Middle frontal gyrus (tissue), 1 donor: ENCODE measurements at regions not wholly inside any gene's neighbourhood (a gene's known extent, or its start where the extent isn't known, plus 50 kb on each side); places are given as distances from the start of the nearest gene placed in this dataset.
"Not testable (repeated sequence)": the region's sequence is repeated elsewhere in the genome, so short reads cannot be mapped to it uniquely, and the experiment has no call there.

Experiments used
- DNase-seq: peaks from one replicate; pipeline ENCODE4 v3.0.0-alpha.2; 2015; ENCODE audit warnings: low spot score; ENCODE audit errors: extremely low spot score

GRCh38 chr6:33895988-33896387 is 92.2 kb upstream of the MLN start:
- DNase-seq, result no peak

DNA sequence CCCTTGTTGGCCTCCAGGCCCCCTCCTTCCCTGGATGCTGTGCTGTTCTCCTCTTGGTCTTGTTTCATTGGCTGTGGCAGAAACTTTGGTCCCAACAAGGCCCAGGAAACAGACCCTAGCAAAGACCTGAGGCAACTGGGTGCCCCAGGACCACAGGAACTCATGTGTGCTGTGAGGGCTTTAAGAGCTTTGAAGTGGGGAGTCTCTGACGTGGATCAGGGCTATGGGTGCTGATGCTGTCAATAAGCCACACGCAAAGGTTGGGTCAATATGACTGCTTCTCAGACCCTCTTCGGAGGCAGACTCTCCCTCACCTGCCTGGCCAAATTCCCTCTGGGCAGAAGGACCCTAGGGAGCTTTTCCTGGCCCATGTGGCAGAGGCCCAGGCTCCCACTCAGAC is 91.5 kb upstream of the MLN start:
- no peak for DNase-seq

DNA sequence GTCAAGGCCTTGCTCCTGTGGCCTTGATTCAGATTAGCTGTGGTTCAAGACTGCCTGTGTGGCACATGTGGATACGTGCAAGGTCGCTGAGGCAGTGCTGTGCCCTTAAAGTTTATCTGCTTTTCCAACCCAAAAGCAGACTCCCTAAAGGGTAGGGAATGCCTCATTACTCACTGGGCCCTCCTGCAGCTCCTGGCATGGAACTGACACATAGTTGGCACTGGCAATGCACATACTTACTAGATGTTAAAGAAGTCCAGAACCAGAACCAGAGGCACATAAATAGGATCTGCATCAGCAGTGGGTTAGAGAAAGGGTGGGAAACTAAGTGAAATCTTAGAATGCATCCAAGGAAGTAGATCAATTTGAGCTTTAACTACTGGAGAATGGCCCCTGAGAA is 90.6 kb upstream of the MLN start:
- no peak for DNase-seq

- no peak for DNase-seq
Observed at GRCh38 chr6:33892581-33893346, 89.0 kb upstream of the MLN start.

DNA sequence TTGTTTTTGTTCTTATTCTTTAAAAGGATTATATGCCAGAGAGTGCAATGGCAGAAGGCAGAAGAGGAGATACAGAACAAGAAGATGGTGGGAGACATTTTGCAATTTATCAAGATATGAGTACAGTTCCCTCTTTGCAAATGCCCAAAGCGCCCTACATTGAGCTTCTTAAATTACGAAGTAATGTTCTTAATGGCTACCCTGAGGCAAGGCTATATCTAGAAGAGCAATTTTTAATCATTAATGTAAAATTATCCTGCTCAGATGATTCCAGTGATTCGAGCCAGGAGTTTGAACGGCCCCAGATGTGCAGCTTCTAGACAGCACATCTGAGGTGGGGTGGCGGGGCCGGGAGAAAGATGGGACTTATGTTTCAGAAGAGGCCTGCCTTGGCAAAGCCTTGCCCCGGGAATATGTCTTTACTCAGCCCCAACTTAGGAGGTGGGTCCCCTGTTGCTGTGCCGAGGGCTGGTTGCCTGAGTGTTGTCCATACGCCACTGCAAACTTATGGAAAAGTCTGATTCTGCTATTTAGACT is 84.9 kb upstream of the MLN start:
- DNase-seq, result no peak

DNA sequence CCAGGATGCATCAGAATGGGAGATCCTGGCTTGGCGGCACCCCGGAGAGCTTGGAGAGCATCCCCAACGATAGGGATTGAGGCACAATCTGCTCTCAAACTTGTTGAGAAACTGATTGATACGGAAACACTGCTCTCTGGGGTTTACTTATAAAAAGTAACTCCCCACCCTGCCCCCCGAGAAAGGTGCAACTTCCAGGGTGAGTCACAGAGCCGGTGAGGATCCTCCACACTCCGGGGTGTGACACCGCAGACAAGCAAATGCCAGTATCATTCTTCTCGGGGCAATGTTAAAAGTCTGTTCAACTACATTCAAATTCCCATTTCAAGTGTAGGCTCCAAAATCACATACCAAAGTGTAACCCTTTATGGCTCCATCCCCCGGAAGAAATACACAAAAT is 84.4 kb upstream of the MLN start:
- no peak for DNase-seq

GRCh38 chr6:33886673-33887144 is 82.9 kb upstream of the MLN start:
- no peak for DNase-seq

DNA sequence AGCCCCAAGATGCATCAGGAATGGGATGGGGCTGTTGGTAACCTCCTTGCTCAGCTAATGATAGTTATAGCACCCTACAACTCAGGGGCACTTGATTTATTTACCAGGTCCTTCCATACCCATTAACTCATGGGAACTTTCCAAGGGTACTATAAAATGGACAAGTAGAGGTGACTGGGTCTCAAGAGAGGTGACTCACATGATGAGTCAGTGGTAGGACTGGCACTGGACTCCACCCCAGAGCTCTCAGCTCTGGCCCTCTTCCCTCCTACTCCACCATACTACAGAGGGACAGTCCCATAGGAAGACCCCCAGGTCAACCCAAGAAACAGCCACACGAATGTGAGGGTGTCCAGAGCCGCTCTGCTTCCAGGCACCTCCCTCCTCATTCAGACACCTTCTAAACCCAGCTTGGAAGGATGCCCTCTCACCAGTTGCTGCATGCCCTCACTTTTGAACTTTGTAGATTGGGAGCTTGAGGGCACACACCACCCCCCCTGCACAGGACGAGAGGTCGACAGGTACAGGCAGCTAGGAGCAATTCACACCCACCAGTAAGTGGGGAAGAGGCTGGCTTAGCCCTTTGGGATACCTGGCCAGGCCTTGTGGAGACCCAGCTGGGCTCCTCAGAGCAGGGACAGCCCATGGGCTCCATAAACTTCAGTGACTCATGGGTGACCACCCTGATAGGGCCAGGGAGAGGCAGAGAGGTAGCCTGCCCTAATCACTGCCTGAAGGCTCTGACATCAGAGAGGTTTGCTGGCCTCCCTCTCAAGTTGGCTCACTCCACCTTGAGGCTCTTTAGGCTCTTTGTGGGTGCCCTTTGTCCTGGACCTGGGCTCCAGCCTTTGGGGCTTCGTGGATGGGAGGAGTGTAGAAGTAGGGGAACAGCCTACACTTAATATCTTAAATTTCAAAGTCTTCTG is 81.6 kb upstream of the MLN start:
- DNase-seq, result no peak

- not testable (repeated sequence) for DNase-seq
Observed at GRCh38 chr6:33883621-33884020, 79.8 kb upstream of the MLN start.

DNA sequence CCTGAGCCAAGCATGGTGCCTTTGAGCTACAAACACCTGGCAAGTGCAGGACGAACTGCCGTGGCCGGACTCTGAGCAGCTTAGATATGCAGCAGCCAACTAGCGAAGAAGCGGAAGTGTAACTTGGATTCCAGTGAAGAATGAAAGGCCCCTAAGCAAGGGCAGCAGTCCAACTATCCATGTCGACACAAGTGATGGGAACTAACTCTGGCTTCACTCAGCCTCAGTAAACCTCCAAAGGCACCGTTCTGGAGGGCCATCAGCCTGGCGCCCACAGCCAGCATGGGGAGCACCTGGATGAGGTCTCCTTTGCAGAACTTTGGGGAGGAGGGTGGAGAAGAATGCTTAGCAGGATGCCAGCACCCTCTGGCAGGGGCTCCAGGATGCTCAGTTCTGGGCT is 78.4 kb upstream of the MLN start:
- DNase-seq, result no peak

DNA sequence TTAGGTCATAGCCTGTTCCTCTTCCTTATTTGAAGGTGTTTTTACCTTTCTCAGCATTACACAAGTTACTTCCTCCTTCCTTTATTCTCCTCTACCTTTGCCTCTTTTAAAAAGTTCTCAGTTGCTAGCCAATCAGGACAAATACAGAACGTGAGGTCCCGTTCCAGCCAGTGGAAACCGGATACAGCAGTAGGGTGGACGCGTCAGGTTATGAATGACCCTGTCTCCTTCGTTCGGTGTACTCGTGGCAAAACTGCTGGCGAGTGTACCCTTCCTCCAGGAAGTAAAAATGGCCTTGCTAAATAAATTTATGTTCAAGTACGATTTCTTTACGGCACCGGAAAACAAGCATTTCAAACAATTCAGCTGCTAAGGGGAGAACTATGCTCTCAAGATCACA is 77.0 kb upstream of the MLN start:
- no peak for DNase-seq

- no peak for DNase-seq
Observed at GRCh38 chr6:33880104-33880678, 76.4 kb upstream of the MLN start.

DNA sequence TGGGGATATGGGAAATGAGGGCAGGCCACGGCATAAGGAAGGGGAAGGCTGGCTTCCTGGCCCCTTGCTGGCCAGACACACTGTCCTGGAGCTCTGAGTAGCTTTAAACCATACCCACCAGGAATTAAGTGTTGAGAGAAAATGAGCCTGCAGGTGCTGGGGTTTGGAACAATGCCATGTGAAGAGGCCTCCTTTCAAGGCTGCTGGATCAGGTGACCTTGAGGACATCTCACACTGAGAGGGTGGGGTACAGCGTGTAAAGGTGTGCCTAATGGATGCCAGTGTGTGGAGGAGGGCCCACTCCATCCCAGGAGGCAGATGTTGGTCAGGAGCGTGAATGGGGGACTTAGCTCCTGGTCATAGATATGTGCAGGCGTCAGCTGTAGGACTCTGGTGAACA is 74.8 kb upstream of the MLN start:
- DNase-seq, result no peak

DNA sequence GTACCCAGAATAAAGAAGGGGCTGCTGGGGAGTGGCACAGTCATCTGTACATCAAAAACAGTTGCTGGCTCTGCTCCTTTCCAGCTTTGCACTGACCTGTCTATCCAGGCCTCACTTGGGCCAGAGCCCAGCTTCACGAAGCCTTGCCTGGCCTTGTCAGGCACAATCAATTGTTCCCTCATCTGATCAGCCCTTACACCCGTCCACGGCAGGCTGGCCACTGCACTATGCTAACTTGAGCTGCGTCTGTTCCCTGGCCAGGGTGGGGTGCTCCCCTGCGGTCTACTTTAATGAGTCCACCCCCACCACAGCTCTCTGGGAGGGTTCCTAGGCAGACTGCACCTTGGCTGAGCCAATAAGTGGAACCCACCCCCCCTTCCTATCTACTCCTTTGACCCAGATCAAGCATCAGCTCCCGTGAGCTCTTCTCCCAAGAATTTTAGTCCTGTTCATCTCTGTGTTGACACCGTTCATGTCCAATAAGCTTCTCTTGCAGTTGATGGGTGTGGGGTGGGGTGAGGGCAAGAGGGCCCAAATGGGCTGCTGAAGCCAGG is 74.3 kb upstream of the MLN start:
- DNase-seq, result no peak

DNA sequence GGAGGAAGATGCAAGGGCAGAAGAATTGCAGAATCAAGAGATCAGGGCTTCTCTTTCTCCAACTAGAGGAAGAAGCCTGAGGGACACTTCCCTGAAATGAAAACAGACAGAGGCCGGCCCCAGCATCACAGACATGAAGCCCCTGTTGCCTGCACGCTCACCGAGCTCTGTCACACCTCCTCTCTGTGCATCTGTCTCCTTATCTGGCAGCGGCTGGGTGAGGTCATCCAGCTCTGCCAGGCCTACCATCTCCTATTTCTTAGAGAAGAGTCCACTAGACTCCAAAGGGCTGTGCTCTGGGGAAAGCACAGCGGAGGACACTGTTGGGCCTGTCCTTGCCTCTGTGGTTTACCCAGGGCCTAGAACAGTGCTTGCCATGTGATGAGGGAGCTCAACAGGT is 71.9 kb upstream of the MLN start:
- DNase-seq, result no peak

GRCh38 chr6:33875141-33875581 is 71.4 kb upstream of the MLN start:
- DNase-seq, result peak; percentile 37

DNA sequence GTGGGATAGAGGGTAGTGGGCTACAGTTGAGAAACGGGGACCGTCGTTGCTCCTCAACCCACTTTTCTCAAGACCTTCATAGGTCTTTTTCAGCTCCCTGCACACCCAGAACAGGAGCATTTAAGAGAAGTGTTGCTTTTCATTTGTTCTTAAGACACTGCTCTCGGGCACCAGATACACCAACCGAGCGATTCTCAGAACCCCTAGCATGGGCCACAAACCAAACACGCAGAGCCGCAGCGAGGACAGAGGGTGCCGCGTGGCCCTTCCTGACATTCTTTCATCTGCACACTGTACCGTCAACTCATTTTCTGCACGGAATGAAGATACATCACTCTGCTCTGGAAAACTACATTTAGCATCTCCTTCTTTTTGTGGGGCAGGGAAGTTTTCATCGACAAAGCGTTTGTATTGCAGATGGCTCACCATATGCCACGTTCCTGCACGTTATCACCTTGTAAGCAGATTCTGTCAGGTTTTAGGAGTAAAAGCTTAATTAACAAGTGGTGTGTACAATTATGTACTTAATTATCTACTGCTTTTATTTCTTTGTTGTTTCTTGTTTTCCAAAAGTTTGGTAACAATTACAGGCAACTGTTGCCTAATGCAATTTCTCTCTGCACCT is 70.4 kb upstream of the MLN start:
- DNase-seq, result no peak

DNA sequence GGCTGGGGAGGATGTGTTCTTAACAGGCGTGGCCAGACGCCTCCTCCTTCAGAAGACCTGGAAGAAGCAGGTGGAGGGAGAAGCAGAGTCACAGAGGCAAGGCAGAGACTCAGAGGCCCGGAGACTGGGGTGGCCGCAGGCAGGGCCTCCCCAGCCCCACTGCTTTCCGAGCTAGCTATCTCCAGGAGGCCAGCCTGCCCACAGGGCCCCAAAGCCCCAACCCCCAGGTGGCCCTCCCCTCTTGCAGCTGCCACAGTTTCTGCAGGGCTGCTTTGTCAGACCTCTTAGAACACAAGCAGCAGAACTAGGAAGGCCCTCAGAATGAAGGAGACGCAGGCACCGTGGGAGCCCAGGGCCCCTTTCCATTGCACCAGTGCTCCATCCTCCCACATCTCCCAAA is 69.0 kb upstream of the MLN start:
- no peak for DNase-seq

DNA sequence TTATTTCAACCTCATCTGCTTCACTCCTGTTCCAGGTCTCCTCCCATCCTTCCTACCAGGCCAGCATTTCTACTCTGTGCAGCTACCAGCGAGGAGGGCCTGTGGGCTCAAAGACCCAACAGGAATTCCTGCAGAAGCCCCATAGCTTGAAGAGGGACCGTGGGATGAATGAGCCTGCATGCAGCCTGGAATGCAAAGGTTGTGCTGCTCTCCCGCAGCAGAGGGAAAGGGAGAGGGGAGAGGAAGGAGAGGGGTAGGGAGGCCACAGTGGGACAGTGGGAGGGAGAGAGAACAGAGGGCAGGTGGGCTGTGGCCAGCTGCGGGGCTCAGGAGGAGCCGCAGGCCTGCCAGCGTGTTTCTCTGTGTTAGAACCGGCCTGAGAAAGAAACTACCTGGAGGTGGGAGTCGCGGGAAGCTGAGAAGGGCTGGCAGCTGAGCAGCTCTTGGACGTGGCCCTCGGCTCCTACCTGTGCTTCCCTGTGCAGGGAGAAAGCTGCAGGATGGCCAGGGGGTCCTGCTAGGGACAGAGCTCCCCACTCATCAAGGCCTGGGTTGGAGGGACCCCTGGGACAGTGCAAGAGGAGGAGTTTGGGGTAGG is 66.1 kb upstream of the MLN start:
- DNase-seq, result no peak

DNA sequence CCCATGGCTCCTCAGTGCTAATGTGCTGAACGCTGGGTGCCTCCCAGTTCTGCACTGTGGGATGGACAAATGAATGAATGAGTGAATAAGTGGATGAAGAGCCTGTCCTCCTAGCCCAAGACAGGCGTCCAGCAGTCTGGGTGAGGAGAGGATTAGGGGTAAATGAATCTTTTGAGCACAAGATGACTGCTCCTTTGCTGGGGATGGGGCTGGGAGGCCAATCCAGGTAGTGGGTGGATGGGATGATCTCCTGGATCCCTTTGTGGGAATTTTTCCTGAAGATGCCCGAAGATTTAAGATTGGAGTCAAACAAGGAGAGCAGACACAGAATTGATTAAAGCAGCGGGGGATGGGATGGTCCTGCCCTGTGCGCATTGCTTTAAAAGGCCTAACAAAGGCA is 65.3 kb upstream of the MLN start:
- no peak for DNase-seq

GRCh38 chr6:33868141-33868540 is 64.3 kb upstream of the MLN start:
- no peak for DNase-seq
